ENCODE measurements at regions not wholly inside any gene's neighbourhood (a gene's known extent, or its start where the extent isn't known, plus 50 kb on each side); places are given as distances from the start of the nearest gene placed in this dataset.

DNA sequence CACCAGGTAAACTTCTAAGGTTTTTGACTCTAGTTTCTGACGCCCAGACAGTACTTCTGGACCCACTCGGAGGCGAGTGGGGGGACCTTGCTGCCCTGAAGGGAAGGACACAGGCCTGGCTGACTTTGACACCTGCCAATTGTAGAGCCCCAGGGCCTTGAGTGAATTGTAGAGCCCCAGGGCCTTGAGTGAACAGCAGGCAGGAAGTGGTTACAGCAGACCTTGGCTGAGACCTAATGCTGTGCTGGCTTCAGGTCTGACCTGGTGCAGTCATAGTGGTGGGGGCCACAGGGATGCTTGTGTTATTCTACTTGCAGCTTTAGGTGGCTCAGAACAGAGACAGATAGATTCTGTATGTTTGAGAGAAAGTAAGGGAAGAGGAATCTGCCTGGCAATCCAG, 344.3 kb downstream of the DUSP10 start:
- H3K4me1 ChIP-seq, result peaks cover 0 to 8% (median 0%) of the 10 kb centered on the region in 6 donors
- WGBS, 5 donors, result 57 to 75% (median 61%) methylated on average over 3 of the region's 3 CpGs
- peaks cover 0 to 4% (median 0%) of the 10 kb centered on the region in 7 donors for H3K27me3 ChIP-seq (replicated peaks in 1 of 7)
- intact Hi-C loops (cut with DNase I; ENCODE audit: low total_unique reads), result no loop called here
- H3K27ac ChIP-seq, result peak overlapping the region in 3 of 8 donors; percentile 16 to 31 (median 22)
- H3K4me3 ChIP-seq, result no peak overlapping the region
- TF ChIP-seq POLR2AphosphoS5 (IDR thresholded peaks at IDR 0.05), result peak in 2 of 3 donors; percentile 24 to 27
- no peak for TF ChIP-seq POLR2A (IDR thresholded peaks at IDR 0.05)
- TF ChIP-seq, protein P1, sequence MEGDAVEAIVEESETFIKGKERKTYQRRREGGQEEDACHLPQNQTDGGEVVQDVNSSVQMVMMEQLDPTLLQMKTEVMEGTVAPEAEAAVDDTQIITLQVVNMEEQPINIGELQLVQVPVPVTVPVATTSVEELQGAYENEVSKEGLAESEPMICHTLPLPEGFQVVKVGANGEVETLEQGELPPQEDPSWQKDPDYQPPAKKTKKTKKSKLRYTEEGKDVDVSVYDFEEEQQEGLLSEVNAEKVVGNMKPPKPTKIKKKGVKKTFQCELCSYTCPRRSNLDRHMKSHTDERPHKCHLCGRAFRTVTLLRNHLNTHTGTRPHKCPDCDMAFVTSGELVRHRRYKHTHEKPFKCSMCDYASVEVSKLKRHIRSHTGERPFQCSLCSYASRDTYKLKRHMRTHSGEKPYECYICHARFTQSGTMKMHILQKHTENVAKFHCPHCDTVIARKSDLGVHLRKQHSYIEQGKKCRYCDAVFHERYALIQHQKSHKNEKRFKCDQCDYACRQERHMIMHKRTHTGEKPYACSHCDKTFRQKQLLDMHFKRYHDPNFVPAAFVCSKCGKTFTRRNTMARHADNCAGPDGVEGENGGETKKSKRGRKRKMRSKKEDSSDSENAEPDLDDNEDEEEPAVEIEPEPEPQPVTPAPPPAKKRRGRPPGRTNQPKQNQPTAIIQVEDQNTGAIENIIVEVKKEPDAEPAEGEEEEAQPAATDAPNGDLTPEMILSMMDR (IDR thresholded peaks at IDR 0.05 in 8 of 11, conservative IDR thresholded peaks at IDR 0.05 in 3 of 11), result no peak
- peak; percentile 42 for DNase-seq
- peaks cover 0 to 19% (median 5%) of the 10 kb centered on the region in 8 donors for H3K9me3 ChIP-seq
- H3K36me3 ChIP-seq, result no peaks in the 10 kb centered on the region

DNA sequence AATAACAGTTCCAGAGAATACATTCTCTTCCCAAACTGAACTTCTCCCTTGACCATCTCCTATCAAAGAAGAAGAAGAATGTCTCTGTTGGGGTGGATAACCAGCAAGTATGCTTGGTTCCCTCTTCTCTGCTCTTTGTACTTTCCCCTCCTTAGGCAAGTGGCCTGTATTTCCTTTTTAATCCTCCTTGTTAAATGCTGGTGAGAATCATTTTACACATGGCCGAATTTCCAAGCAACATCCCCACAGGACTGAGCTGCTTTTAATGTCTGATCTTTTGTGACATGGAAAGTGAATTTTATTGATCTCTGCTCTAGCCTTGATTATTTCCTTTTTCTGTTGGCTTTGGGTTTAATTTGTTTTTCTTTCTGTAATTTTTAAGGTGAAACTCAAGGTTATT, 336.7 kb downstream of the DUSP10 start:
- Histone ChIP-seq H3K27me3 (replicated peaks in 1 of 7) (no peaks in the 10 kb centered on the region), H3K27ac (no peak overlapping the region), H3K36me3 (no peaks in the 10 kb centered on the region), H3K4me1 (no peaks in the 10 kb centered on the region), H3K4me3 (no peak overlapping the region), H3K9me3 (peaks cover 0 to 5% (median 0%) of the 10 kb centered on the region in 8 donors)
- TF ChIP-seq, protein P1 (IDR thresholded peaks at IDR 0.05 in 8 of 11, conservative IDR thresholded peaks at IDR 0.05 in 3 of 11), result no peak
- no peak for TF ChIP-seq POLR2AphosphoS5 (IDR thresholded peaks at IDR 0.05)
- TF ChIP-seq POLR2A (IDR thresholded peaks at IDR 0.05), result no peak
- no peak for DNase-seq
- intact Hi-C loops (cut with DNase I; ENCODE audit: low total_unique reads), result no loop called here
- WGBS, 5 donors, result 73 to 97% (median 83%) methylated on average over 1 of the region's 1 CpG

DNA sequence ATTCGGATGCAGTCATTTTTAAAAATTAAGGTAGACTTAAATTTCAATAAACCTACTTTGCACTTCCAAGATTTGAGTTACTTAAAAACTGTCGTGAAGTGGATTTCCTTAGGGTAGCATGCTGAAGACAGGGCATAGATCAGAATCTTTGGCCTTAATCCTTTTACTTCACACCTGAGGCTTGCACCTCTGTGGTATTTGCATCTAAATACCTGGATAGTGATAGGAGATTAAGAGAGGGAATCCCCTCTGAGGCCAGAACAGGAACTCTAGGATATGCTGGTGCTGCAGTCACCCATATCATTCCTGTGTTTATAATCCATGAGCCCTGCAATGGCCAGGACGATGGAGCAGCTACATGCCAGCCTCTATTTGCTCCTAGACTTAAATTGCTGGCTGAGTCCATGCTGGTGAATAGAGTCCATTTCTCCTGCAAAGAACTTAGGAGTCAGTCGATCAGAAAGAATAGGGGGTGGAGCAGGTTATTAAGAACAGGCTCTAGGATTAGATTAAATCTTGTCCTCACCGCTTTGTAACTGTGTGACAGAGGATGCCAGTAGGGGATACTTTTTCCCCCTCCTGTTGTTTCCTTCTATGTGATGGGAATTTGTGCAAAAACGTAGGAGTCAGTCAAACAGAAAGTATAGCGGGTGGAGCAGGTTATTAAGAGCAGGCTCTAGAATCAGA, 333.6 kb downstream of the DUSP10 start:
- Histone ChIP-seq H3K36me3 (no peaks in the 10 kb centered on the region), H3K27ac (no peak overlapping the region), H3K9me3 (peaks cover 0 to 3% (median 0%) of the 10 kb centered on the region in 8 donors), H3K27me3 (replicated peaks in 1 of 7) (no peaks in the 10 kb centered on the region), H3K4me3 (no peak overlapping the region), H3K4me1 (no peaks in the 10 kb centered on the region)
- no peak for TF ChIP-seq POLR2A (IDR thresholded peaks at IDR 0.05)
- TF ChIP-seq, protein P1 (IDR thresholded peaks at IDR 0.05 in 8 of 11, conservative IDR thresholded peaks at IDR 0.05 in 3 of 11), result no peak
- TF ChIP-seq POLR2AphosphoS5 (IDR thresholded peaks at IDR 0.05), result no peak
- intact Hi-C loops (cut with DNase I; ENCODE audit: low total_unique reads), result no loop called here
- DNase-seq, result no peak
- 64 to 74% (median 68%) methylated on average over 7 of the region's 7 CpGs for WGBS, 5 donors

DNA sequence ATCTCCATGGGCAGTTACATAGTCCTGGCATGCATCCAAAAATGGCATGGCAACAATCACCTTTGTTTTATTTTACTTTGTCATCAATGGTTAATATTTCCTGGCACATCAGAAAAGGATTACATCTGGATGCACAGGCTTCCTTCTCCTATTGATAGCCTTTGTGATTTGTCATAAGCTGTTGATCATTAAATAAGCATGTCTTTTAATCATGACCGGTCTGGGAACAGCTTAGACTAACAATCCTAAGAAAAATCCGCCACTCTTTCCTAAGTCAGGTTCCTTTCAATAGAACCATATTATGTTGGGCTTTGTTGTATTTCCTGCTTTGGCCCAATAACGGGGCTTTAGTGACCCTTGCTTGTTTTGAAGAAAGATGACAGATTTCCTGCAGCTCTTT, 330.6 kb downstream of the DUSP10 start:
- Histone ChIP-seq H3K27ac (no peak overlapping the region), H3K36me3 (no peaks in the 10 kb centered on the region), H3K4me1 (no peaks in the 10 kb centered on the region), H3K4me3 (no peak overlapping the region), H3K27me3 (replicated peaks in 1 of 7) (no peaks in the 10 kb centered on the region), H3K9me3 (peaks cover 0 to 3% (median 0%) of the 10 kb centered on the region in 8 donors)
- no peak for DNase-seq
- intact Hi-C loops (cut with DNase I; ENCODE audit: low total_unique reads), result no loop called here
- TF ChIP-seq POLR2A (IDR thresholded peaks at IDR 0.05) (no peak), POLR2AphosphoS5 (IDR thresholded peaks at IDR 0.05) (no peak)
- TF ChIP-seq, protein P1 (IDR thresholded peaks at IDR 0.05 in 8 of 11, conservative IDR thresholded peaks at IDR 0.05 in 3 of 11), result no peak
- 65 to 75% (median 69%) methylated on average over 3 of the region's 3 CpGs for WGBS, 5 donors

Data from spleen (tissue), 11 donors.